GM19035 (cell line): ENCODE measurements at regions not wholly inside any gene's neighbourhood (a gene's known extent, or its start where the extent isn't known, plus 50 kb on each side); places are given as distances from the start of the nearest gene placed in this dataset.
"Not testable (repeated sequence)": the region's sequence is repeated elsewhere in the genome, so short reads cannot be mapped to it uniquely, and the experiment has no call there.

ENCODE experiments used
- ATAC-seq: cut with Tn5 transposase; IDR thresholded peaks from one replicate; pipeline ENCODE4 v1.9.1; 2021; ENCODE audit not compliant: unreplicated experiment

- not testable (repeated sequence) for ATAC-seq
Observed at GRCh38 chr3:195635262-195635873, 51.6 kb upstream of the APOD start.

- peak; percentile 95 for ATAC-seq
Observed at GRCh38 chr3:195634426-195635261, 50.9 kb upstream of the APOD start.
